Activated T-cell treated with anti-CD3 and anti-CD28 coated beads, Interleukin-2, amount 50 U/mL, for 72 hours (primary cell): ENCODE measurements at regions not wholly inside any gene's neighbourhood (a gene's known extent, or its start where the extent isn't known, plus 50 kb on each side); places are given as distances from the start of the nearest gene placed in this dataset.

Experiments
- ATAC-seq, 2 donors: fragments of 150-1000 bp; cut with Tn5 transposase; replicated peaks in 1 of 2; 2 replicates each; pipeline ENCODE4 v1.10.0; 2021; ENCODE audit warnings: moderate library complexity in 2 of 2, mild to moderate bottlenecking in 1 of 2
- DNase-seq, 2 donors: peaks; one replicate each; pipeline ENCODE4 v3.0.0; 2021 to 2022; ENCODE audit warnings: mixed read lengths in 1 of 2
- H3K27ac Mint-ChIP-seq: one replicate; pipeline ENCODE4 v1.8.0; 2022; ENCODE audit warnings: mild to moderate bottlenecking, moderate library complexity, mixed read lengths
- H3K27me3 Mint-ChIP-seq: one replicate; pipeline ENCODE4 v1.8.0; 2022; ENCODE audit warnings: low read depth, mixed read lengths
- H3K36me3 Mint-ChIP-seq, 2 donors: one replicate each; pipeline ENCODE4 v1.8.0; 2022; ENCODE audit warnings: mixed read lengths in 2 of 2, mild to moderate bottlenecking in 1 of 2; ENCODE audit not compliant: insufficient read depth in 2 of 2
- H3K4me1 Mint-ChIP-seq: one replicate; pipeline ENCODE4 v1.8.0; 2022; ENCODE audit warnings: low read depth, mixed read lengths
- H3K4me3 Mint-ChIP-seq, 2 donors: one replicate each; pipeline ENCODE4 v1.8.0; 2022; ENCODE audit warnings: mild to moderate bottlenecking in 2 of 2, mixed read lengths in 2 of 2, moderate library complexity in 2 of 2
- H3K9me3 Mint-ChIP-seq, 2 donors: one replicate each; pipeline ENCODE4 v1.8.0; 2022; ENCODE audit warnings: mixed read lengths in 2 of 2

DNA sequence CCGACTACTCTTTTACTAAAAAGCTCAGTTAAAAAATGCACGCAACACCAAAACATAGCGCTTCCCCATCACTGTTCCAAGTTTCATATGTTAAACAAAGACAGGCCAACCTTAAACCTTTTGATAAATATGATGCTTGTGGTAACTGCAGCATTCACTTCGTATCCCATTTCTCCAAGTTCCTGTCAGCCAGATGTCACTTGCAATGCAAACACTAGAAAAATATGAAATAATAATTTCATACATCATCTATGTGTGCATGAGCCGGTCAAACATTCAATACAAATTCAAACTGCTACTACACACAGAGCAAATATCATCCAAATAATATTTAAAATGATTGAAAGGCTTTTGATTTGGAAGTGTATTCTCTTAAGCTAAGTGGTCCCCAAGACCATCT, 636.5 kb downstream of the LMO4 start:
- no peaks in the 10 kb centered on the region for H3K4me1 Mint-ChIP-seq
- H3K27me3 Mint-ChIP-seq, result no peaks in the 10 kb centered on the region

DNA sequence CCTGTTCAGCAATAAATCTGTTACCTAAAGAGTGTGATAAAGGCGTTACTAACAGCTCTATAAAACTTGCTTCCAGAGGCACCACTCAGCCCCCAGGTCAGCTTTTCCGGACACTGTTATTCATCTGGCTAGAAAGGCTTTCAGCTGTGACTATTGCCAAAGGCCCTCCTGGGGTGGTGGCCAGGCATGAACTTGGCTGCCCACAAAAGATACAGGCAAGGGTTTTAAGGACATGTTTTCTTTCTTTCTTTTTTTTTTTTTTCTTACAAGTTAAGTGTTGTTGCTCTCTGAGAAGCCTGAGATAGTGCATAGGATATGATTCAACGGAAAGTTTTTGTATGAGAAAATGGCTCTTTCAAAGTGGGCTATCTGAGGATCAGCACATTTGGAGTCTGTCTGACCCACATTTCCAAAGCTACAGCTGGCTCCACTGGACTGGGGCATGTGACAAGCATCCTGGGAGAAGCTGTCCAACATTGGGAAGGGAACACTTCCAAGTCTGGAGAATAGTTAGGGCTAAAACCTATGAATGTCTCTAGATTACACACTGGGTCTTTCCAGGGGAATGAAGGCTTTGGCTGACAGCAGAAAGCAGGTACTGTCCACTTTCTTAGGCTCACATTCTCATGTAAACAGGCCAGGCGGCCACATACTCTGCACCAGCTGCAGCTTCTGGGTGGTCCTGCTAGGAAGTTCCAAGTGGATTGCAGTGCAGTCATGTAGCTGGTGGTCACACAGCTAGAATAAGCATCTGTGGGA, 639.7 kb downstream of the LMO4 start:
- H3K4me1 Mint-ChIP-seq, result no peaks in the 10 kb centered on the region
- no peaks in the 10 kb centered on the region for H3K36me3 Mint-ChIP-seq
- no peak overlapping the region for H3K4me3 Mint-ChIP-seq
- H3K9me3 Mint-ChIP-seq, result no peaks in the 10 kb centered on the region
- ATAC-seq, result no peak
- H3K27ac Mint-ChIP-seq, result no peak overlapping the region
- no peak for DNase-seq
- H3K27me3 Mint-ChIP-seq, result no peaks in the 10 kb centered on the region

More for the DNA sequence above, 636.5 kb downstream of the LMO4 start:
- DNase-seq (no peak), ATAC-seq (no peak)
- no peak overlapping the region for H3K4me3 Mint-ChIP-seq
- no peaks in the 10 kb centered on the region for H3K9me3 Mint-ChIP-seq
- H3K27ac Mint-ChIP-seq, result no peak overlapping the region
- H3K36me3 Mint-ChIP-seq, result no peaks in the 10 kb centered on the region

GRCh38 chr1:87969040-87969439, 640.4 kb downstream of the LMO4 start:
- Mint-ChIP-seq H3K9me3 (no peaks in the 10 kb centered on the region), H3K36me3 (no peaks in the 10 kb centered on the region), H3K27ac (no peak overlapping the region), H3K27me3 (no peaks in the 10 kb centered on the region), H3K4me1 (no peaks in the 10 kb centered on the region), H3K4me3 (no peak overlapping the region)
- ATAC-seq (no peak), DNase-seq (no peak)

- Mint-ChIP-seq H3K27me3 (no peaks in the 10 kb centered on the region), H3K4me3 (no peak overlapping the region), H3K4me1 (no peaks in the 10 kb centered on the region), H3K9me3 (no peaks in the 10 kb centered on the region), H3K27ac (no peak overlapping the region), H3K36me3 (no peaks in the 10 kb centered on the region)
- ATAC-seq (no peak), DNase-seq (no peak)
Measured at GRCh38 chr1:87972811-87973210, 644.1 kb downstream of the LMO4 start.

- H3K27me3 Mint-ChIP-seq, result no peaks in the 10 kb centered on the region
- H3K4me1 Mint-ChIP-seq, result no peaks in the 10 kb centered on the region
- no peak for DNase-seq
- no peak overlapping the region for H3K4me3 Mint-ChIP-seq
- no peak overlapping the region for H3K27ac Mint-ChIP-seq
- ATAC-seq, result no peak
- H3K36me3 Mint-ChIP-seq, result no peaks in the 10 kb centered on the region
- no peaks in the 10 kb centered on the region for H3K9me3 Mint-ChIP-seq
Measured at GRCh38 chr1:87973896-87974295, 645.2 kb downstream of the LMO4 start.

- Mint-ChIP-seq H3K9me3 (no peaks in the 10 kb centered on the region), H3K27ac (no peak overlapping the region), H3K36me3 (peaks cover 0 to 2% of the 10 kb centered on the region in 2 donors), H3K27me3 (no peaks in the 10 kb centered on the region), H3K4me1 (no peaks in the 10 kb centered on the region), H3K4me3 (no peak overlapping the region)
- ATAC-seq (no peak), DNase-seq (no peak)
Measured at GRCh38 chr1:87976316-87976715, 647.6 kb downstream of the LMO4 start.

GRCh38 chr1:87977145-87977544, 648.5 kb downstream of the LMO4 start:
- DNase-seq (no peak), ATAC-seq (no peak)
- H3K9me3 Mint-ChIP-seq, result no peaks in the 10 kb centered on the region
- H3K4me1 Mint-ChIP-seq, result peaks cover 7% of the 10 kb centered on the region
- H3K36me3 Mint-ChIP-seq, result peaks cover 0 to 2% of the 10 kb centered on the region in 2 donors
- peaks cover 6% of the 10 kb centered on the region for H3K27me3 Mint-ChIP-seq
- no peak overlapping the region for H3K27ac Mint-ChIP-seq
- H3K4me3 Mint-ChIP-seq, result no peak overlapping the region

- no peak for DNase-seq
- Mint-ChIP-seq H3K4me1 (peaks cover 9% of the 10 kb centered on the region), H3K4me3 (no peak overlapping the region), H3K27ac (no peak overlapping the region), H3K36me3 (peaks cover 0 to 2% of the 10 kb centered on the region in 2 donors), H3K27me3 (peaks cover 26% of the 10 kb centered on the region), H3K9me3 (no peaks in the 10 kb centered on the region)
- ATAC-seq, result no peak
Measured at GRCh38 chr1:87979079-87979478, 650.4 kb downstream of the LMO4 start.

GRCh38 chr1:87980494-87980893, 651.8 kb downstream of the LMO4 start:
- H3K36me3 Mint-ChIP-seq, result peaks cover 0 to 2% of the 10 kb centered on the region in 2 donors
- DNase-seq (no peak), ATAC-seq (no peak)
- peaks cover 29% of the 10 kb centered on the region for H3K27me3 Mint-ChIP-seq
- peaks cover 9% of the 10 kb centered on the region for H3K4me1 Mint-ChIP-seq
- H3K4me3 Mint-ChIP-seq, result no peak overlapping the region
- no peaks in the 10 kb centered on the region for H3K9me3 Mint-ChIP-seq
- peak overlapping the region; percentile 39 for H3K27ac Mint-ChIP-seq

DNA sequence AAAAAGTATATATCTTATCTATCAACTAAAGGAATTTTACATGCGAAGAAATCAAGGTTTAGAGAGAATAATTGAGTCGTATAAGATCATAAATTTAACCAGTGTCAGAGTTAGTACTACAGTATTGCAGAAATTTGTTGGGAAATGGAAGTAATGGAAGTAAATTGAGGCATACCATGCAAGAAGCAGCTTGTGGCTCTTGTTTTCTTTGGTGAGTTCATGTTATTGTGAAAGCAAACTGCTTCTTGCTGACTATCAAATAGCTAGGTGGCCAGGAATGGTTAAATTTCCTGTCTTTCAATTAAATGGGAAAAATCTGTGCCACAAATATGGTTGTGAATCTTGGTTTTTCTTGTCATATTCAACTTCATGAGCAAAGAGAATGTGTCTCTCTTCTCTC, 652.7 kb downstream of the LMO4 start:
- H3K27me3 Mint-ChIP-seq, result peaks cover 29% of the 10 kb centered on the region
- H3K9me3 Mint-ChIP-seq, result no peaks in the 10 kb centered on the region
- peaks cover 9% of the 10 kb centered on the region for H3K4me1 Mint-ChIP-seq
- peak overlapping the region in 1 of 2 donors; percentile 27 for H3K4me3 Mint-ChIP-seq
- ATAC-seq (no peak), DNase-seq (no peak)
- H3K36me3 Mint-ChIP-seq, result peaks cover 0 to 2% of the 10 kb centered on the region in 2 donors
- peak overlapping the region; percentile 90 for H3K27ac Mint-ChIP-seq

DNA sequence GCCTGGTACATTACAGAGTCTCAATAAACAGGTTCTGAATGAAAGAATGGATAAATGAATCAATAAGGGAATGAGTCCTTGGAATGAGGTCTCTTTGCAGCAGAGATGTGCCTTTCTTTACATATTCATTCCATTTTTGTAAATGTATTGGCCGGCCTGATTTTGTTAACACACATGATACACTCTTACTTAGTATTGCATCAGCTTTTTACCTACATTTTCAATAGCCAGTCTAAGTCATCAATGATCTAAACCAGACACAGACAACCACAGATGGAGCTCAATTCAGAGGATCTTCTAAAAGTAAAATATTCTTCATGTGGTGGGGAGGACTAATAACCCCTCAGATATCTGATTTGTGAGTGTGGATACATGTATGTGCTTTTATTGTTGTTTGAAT, 653.1 kb downstream of the LMO4 start:
- Mint-ChIP-seq H3K4me1 (peaks cover 9% of the 10 kb centered on the region), H3K27ac (peak overlapping the region; percentile 90), H3K9me3 (no peaks in the 10 kb centered on the region), H3K36me3 (peaks cover 0 to 2% of the 10 kb centered on the region in 2 donors), H3K4me3 (peak overlapping the region in 1 of 2 donors; percentile 27), H3K27me3 (peaks cover 29% of the 10 kb centered on the region)
- ATAC-seq (peak; percentile 70 to 74), DNase-seq (no peak)

GRCh38 chr1:87983841-87984240, 655.2 kb downstream of the LMO4 start:
- peaks cover 0 to 2% of the 10 kb centered on the region in 2 donors for H3K36me3 Mint-ChIP-seq
- peaks cover 29% of the 10 kb centered on the region for H3K27me3 Mint-ChIP-seq
- no peak for DNase-seq
- peaks cover 9% of the 10 kb centered on the region for H3K4me1 Mint-ChIP-seq
- no peaks in the 10 kb centered on the region for H3K9me3 Mint-ChIP-seq
- no peak overlapping the region for H3K4me3 Mint-ChIP-seq
- H3K27ac Mint-ChIP-seq, result no peak overlapping the region
- no peak for ATAC-seq

GRCh38 chr1:87985071-87985470, 656.4 kb downstream of the LMO4 start:
- Mint-ChIP-seq H3K36me3 (peaks cover 0 to 2% of the 10 kb centered on the region in 2 donors), H3K4me1 (peaks cover 9% of the 10 kb centered on the region), H3K9me3 (no peaks in the 10 kb centered on the region), H3K27me3 (peaks cover 29% of the 10 kb centered on the region), H3K4me3 (no peak overlapping the region), H3K27ac (no peak overlapping the region)
- DNase-seq, result no peak
- no peak for ATAC-seq
